HCT116 (cell line): ENCODE measurements at regions not wholly inside any gene's neighbourhood (a gene's known extent, or its start where the extent isn't known, plus 50 kb on each side); places are given as distances from the start of the nearest gene placed in this dataset.
"Not testable (repeated sequence)": the region's sequence is repeated elsewhere in the genome, so short reads cannot be mapped to it uniquely, and the experiment has no call there.

Experiments
- ATAC-seq: fragments of 200-7000 bp; cut with Tn5 transposase; 2 replicates; pipeline ENCODE4 v1.9.1; 2020; ENCODE audit warnings: mild to moderate bottlenecking, moderate library complexity
- BruUV-seq: library from RNA; stranded (reverse); fragments of 400-500 nt; replicated peaks from 2 replicates; lab custom pipeline; 2021; lab: Mats Ljungman, UMichigan
- CTCF ChIA-PET: fragments of 300-600 bp; sonication (Branson Sonifier 250); formaldehyde crosslinking; loops from one replicate; lab custom pipeline; 2021; ENCODE audit warnings: antibody characterized with exemption; lab: Charles Lee
- POLR2A ChIA-PET: fragments of 300-600, 350-600 bp; sonication (Branson Sonifier 250); formaldehyde crosslinking; loops from one replicate; lab custom pipeline; 2021; ENCODE audit warnings: antibody characterized with exemption; lab: Charles Lee
- RAD21 ChIA-PET, 2 experiments: fragments of 300-600 bp; sonication (Branson Sonifier 250); formaldehyde crosslinking; loops; one replicate each; lab custom pipeline; 2023; ENCODE audit warnings: low total read pairs in 2 of 2; ENCODE audit not compliant: uncharacterized antibody in 2 of 2, unreplicated experiment in 2 of 2, low non-redundant PET in 1 of 2; lab: Charles Lee
- DNase-seq: peaks from one replicate; pipeline ENCODE4 v3.0.0-alpha.2; 2010; ENCODE audit warnings: low read depth, low spot score
- H2AFZ ChIP-seq: fragments of 200-600 bp; shearing (Covaris generic), sonication (generic); 2 replicates; pipeline ENCODE4 v1.6.1; 2017; ENCODE audit warnings: low read depth, mixed run types, mixed read lengths, antibody characterized with exemption, low read length; ENCODE audit not compliant: poor library complexity, severe bottlenecking
- H3K27ac ChIP-seq: 2 replicates; pipeline ENCODE4 v1.5.1; 2012; ENCODE audit warnings: low read depth, low read length
- H3K27me3 ChIP-seq: fragments of 200-600 bp; sonication (generic); 2 replicates; pipeline ENCODE4 v1.6.1; 2016; ENCODE audit warnings: mixed run types, low read length, mixed read lengths; ENCODE audit not compliant: insufficient read depth
- H3K36me3 ChIP-seq, 2 experiments: fragments of 200-500 bp in 1 of 2; fragments of 200-600 bp in 1 of 2; sonication (Bioruptor generic) in 1 of 2; sonication (generic) in 1 of 2; 2 replicates each; pipeline versions ENCODE4 v1.5.1 to v1.6.1; 2014 to 2016; ENCODE audit warnings: low read length in 2 of 2, inconsistent platforms in 1 of 2, mixed read lengths in 1 of 2, mixed run types in 1 of 2; ENCODE audit not compliant: insufficient read depth in 2 of 2, control insufficient read depth in 1 of 2
- H3K4me1 ChIP-seq, 2 experiments: fragments of 200-600 bp in 1 of 2; sonication (generic) in 1 of 2; 2 replicates each; pipeline versions ENCODE4 v1.5.1 to v1.6.1; 2012 to 2017; ENCODE audit warnings: low read length in 2 of 2, inconsistent platforms in 1 of 2, mild to moderate bottlenecking in 1 of 2, mixed read lengths in 1 of 2, mixed run types in 1 of 2, moderate library complexity in 1 of 2; ENCODE audit not compliant: insufficient read depth in 2 of 2, control insufficient read depth in 1 of 2
- H3K4me2 ChIP-seq: fragments of 200-600 bp; sonication (generic); 2 replicates; pipeline ENCODE4 v1.6.1; 2017; ENCODE audit warnings: mixed run types, low read length, mixed read lengths
- H3K4me3 ChIP-seq, 2 experiments: fragments of 200-600 bp in 1 of 2; sonication (generic) in 1 of 2; replicated peaks in 1 of 2; 2 replicates each; pipeline ENCODE4 v1.5.1; 2011 to 2016; ENCODE audit warnings: low read length in 2 of 2, control low read depth in 1 of 2, low read depth in 1 of 2, mild to moderate bottlenecking in 1 of 2, mixed read lengths in 1 of 2, mixed run types in 1 of 2
- H3K79me2 ChIP-seq: fragments of 200-600 bp; sonication (generic); 2 replicates; pipeline ENCODE4 v1.6.1; 2017; ENCODE audit warnings: mild to moderate bottlenecking, mixed run types, low read length, moderate library complexity, mixed read lengths; ENCODE audit not compliant: insufficient read depth
- H3K9ac ChIP-seq: fragments of 200-600 bp; sonication (generic); 2 replicates; pipeline ENCODE4 v1.6.1; 2016; ENCODE audit warnings: low read length, mixed read lengths
- H3K9me2 ChIP-seq: fragments of 200-600 bp; sonication (generic), shearing (Covaris generic); 2 replicates; pipeline ENCODE4 v1.6.1; 2017; ENCODE audit warnings: mixed run types, mild to moderate bottlenecking, moderate library complexity; ENCODE audit not compliant: insufficient read depth
- H3K9me3 ChIP-seq, 2 experiments: fragments of 200-500 bp in 1 of 2; fragments of 200-600 bp in 1 of 2; sonication (Bioruptor generic) in 1 of 2; sonication (generic) in 1 of 2; 2 replicates each; pipeline ENCODE4 v1.6.1; 2014 to 2017; ENCODE audit warnings: low read length in 2 of 2, mixed read lengths in 2 of 2, inconsistent platforms in 1 of 2, low read depth in 1 of 2, mild to moderate bottlenecking in 1 of 2, mixed run types in 1 of 2, moderate library complexity in 1 of 2; ENCODE audit not compliant: control insufficient read depth in 1 of 2, insufficient read depth in 1 of 2
- H4K20me1 ChIP-seq: fragments of 200-600 bp; sonication (generic), shearing (Covaris generic); 2 replicates; pipeline ENCODE4 v1.6.1; 2017; ENCODE audit warnings: mixed run types, mild to moderate bottlenecking, moderate library complexity; ENCODE audit not compliant: insufficient read depth
- CBX3 ChIP-seq: IDR thresholded peaks from 2 replicates; pipeline ENCODE4 v1.6.1; 2012; ENCODE audit warnings: low read depth
- CTCF ChIP-seq, 3 experiments: fragments of 200-600 bp in 1 of 3; sonication (generic) in 1 of 3; IDR thresholded peaks in 2 of 3; conservative IDR thresholded peaks in 1 of 3; 2 replicates each; pipeline ENCODE4 v1.5.1; 2012 to 2017; ENCODE audit warnings: low read depth in 2 of 3, low read length in 2 of 3, antibody characterized with exemption in 1 of 3, borderline replicate concordance in 1 of 3, control low read depth in 1 of 3, mild to moderate bottlenecking in 1 of 3, mixed read lengths in 1 of 3, mixed run types in 1 of 3, moderate library complexity in 1 of 3; ENCODE audit not compliant: insufficient read depth in 1 of 3
- ELF1 ChIP-seq: IDR thresholded peaks from 2 replicates; pipeline ENCODE4 v1.6.1; 2012; ENCODE audit warnings: low read depth, borderline replicate concordance
- EZH2phosphoT487 ChIP-seq: fragments of 200-600 bp; IDR thresholded peaks from 2 replicates; pipeline ENCODE4 v1.6.1; 2018; ENCODE audit warnings: antibody characterized with exemption, borderline replicate concordance
- FOSL1 ChIP-seq: IDR thresholded peaks from 2 replicates; pipeline ENCODE4 v1.6.1; 2012; ENCODE audit warnings: low read depth
- JUND ChIP-seq: IDR thresholded peaks from 2 replicates; pipeline ENCODE4 v1.6.1; 2012
- POLR2A ChIP-seq: IDR thresholded peaks from 2 replicates; pipeline ENCODE4 v1.7.0; 2011; ENCODE audit warnings: borderline replicate concordance; ENCODE audit not compliant: insufficient read depth, insufficient read length; ENCODE audit errors: extremely low read depth
- SIN3A ChIP-seq: IDR thresholded peaks from 2 replicates; pipeline ENCODE4 v1.6.1; 2012; ENCODE audit warnings: low read depth
- SRF ChIP-seq: IDR thresholded peaks from 2 replicates; pipeline ENCODE4 v1.6.1; 2012; ENCODE audit warnings: low read depth
- TCF7L2 ChIP-seq: IDR thresholded peaks from 2 replicates; pipeline ENCODE4 v1.7.0; 2011; ENCODE audit warnings: borderline replicate concordance, inconsistent platforms; ENCODE audit not compliant: insufficient read depth, insufficient read length; ENCODE audit errors: extremely low read depth
- YY1 ChIP-seq: IDR thresholded peaks from 2 replicates; pipeline ENCODE4 v1.6.1; 2011; ENCODE audit warnings: low read length, low read depth, moderate library complexity, mild to moderate bottlenecking; ENCODE audit not compliant: insufficient replicate concordance; ENCODE audit errors: extremely low read depth
- ZFX ChIP-seq: fragments of 450-650 bp; IDR thresholded peaks from 2 replicates; pipeline ENCODE4 v1.6.1; 2017
- intact Hi-C: fragments of 100-400 bp; cut with micrococcal nuclease; formaldehyde crosslinking; loops from 2 replicates; pipeline ENCODE4 v1.10.0; 2022
- TF ChIP-seq, protein P1 (sequence below): IDR thresholded peaks from 2 replicates; pipeline ENCODE4 v1.6.1; 2012

GRCh38 chr3:79951426-79951825 lies 183.6 kb upstream of the ROBO1 start:
- RAD21 ChIA-PET, H3K27me3 ChIP-seq, H3K79me2 ChIP-seq, H2AFZ ChIP-seq, H3K4me1 ChIP-seq, H3K4me2 ChIP-seq, H4K20me1 ChIP-seq, H3K27ac ChIP-seq, H3K4me3 ChIP-seq, DNase-seq, H3K9me2 ChIP-seq, BruUV-seq, H3K36me3 ChIP-seq, ATAC-seq, H3K9ac ChIP-seq, CTCF ChIA-PET, POLR2A ChIA-PET, intact Hi-C loops: not testable (repeated sequence)
- H3K9me3 ChIP-seq, result peaks cover 8 to 20% of the 10 kb centered on the region in 2 experiments; a peak in 2 of 4 replicates

DNA sequence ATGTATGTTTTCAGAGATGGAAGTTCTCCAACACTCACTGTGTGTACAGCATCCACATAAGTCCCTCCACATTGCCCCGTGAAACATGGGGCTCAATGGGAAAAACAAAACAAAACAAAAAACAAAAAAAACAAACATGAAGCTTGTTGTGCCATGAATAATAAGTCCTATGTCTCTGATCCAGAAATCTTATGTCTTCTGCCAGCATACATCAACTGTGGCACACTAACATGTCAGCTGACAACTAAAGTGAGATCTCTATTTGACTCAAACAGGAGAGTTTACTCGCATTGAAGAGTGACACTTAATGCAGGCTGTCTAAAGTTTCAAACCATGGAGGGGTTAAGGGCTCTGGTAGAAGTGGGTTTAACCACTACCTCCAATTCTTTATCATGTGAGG lies 180.2 kb upstream of the ROBO1 start:
- intact Hi-C loops, result no loop called here
- ATAC-seq (no peak), DNase-seq (no peak)
- ChIA-PET RAD21 (no interaction called here), POLR2A (no interaction called here), CTCF (no interaction called here)
- Histone ChIP-seq H3K4me1 (no peaks in the 10 kb centered on the region), H4K20me1 (no peaks in the 10 kb centered on the region), H3K9me3 (peaks cover 3 to 8% of the 10 kb centered on the region in 2 experiments; a peak in 2 of 4 replicates), H3K9me2 (no peaks in the 10 kb centered on the region), H2AFZ (no peak overlapping the region), H3K36me3 (no peaks in the 10 kb centered on the region), H3K79me2 (no peaks in the 10 kb centered on the region), H3K27me3 (no peaks in the 10 kb centered on the region), H3K27ac (no peak overlapping the region), H3K4me2 (no peak overlapping the region), H3K4me3 (no peak overlapping the region), H3K9ac (no peak overlapping the region)
- no peak for TF ChIP-seq CTCF (IDR thresholded peaks at IDR 0.05 in 2 of 3, conservative IDR thresholded peaks at IDR 0.05 in 1 of 3; ENCODE audit: borderline replicate concordance in 1 of 3, insufficient read depth in 1 of 3, low read depth in 2 of 3, low read length in 2 of 3)
- TF ChIP-seq JUND, result no peak
- TF ChIP-seq, protein P1, sequence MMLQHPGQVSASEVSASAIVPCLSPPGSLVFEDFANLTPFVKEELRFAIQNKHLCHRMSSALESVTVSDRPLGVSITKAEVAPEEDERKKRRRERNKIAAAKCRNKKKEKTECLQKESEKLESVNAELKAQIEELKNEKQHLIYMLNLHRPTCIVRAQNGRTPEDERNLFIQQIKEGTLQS, result no peak
- TF ChIP-seq CBX3, result no peak
- no peak for TF ChIP-seq SRF
- no peak for TF ChIP-seq ZFX
- no peak for TF ChIP-seq TCF7L2
- no peak for TF ChIP-seq POLR2A
- TF ChIP-seq EZH2phosphoT487, result no peak
- TF ChIP-seq FOSL1, result no peak
- no peak for TF ChIP-seq ELF1
- TF ChIP-seq YY1, result no peak
- TF ChIP-seq SIN3A, result no peak
- BruUV-seq, result no TSS peak
